Anterior cingulate cortex (tissue), 58 donors: ENCODE measurements at regions not wholly inside any gene's neighbourhood (a gene's known extent, or its start where the extent isn't known, plus 50 kb on each side); places are given as distances from the start of the nearest gene placed in this dataset.
A peak's percentile ranks its signal among the peaks of the same experiment; 100 is the strongest.

Experiments used
- DNase-seq, 58 donors: peaks; one replicate each; lab custom pipeline; 2025; lab: John Stamatoyannopoulos, UW

- DNase-seq = no peak
These were observed 348.6 kb upstream of the SLC24A2 start for GRCh38 chr9:20137425-20137824.

- no peak for DNase-seq
These were observed 346.4 kb upstream of the SLC24A2 start for GRCh38 chr9:20135119-20135697.

- DNase-seq = peak in 2 of 58 donors; percentile 3 to 5
These were observed 336.9 kb upstream of the SLC24A2 start for GRCh38 chr9:20125727-20126126.

GRCh38 chr9:20119566-20119965 lies 330.7 kb upstream of the SLC24A2 start:
- DNase-seq = no peak

- no peak for DNase-seq
These were observed 329.1 kb upstream of the SLC24A2 start for GRCh38 chr9:20117986-20118385.

GRCh38 chr9:20117482-20117881 lies 328.6 kb upstream of the SLC24A2 start:
- DNase-seq = no peak

GRCh38 chr9:20114974-20115373 lies 326.1 kb upstream of the SLC24A2 start:
- no peak for DNase-seq

- DNase-seq = no peak
These were observed 323.5 kb upstream of the SLC24A2 start for GRCh38 chr9:20112205-20112783.

- DNase-seq = no peak
These were observed 322.5 kb upstream of the SLC24A2 start for GRCh38 chr9:20111173-20111843.

- DNase-seq = no peak
These were observed 306.7 kb upstream of the SLC24A2 start for GRCh38 chr9:20095430-20096092.

- DNase-seq = no peak
These were observed 303.7 kb upstream of the SLC24A2 start for GRCh38 chr9:20092561-20092960.

- no peak for DNase-seq
These were observed 298.6 kb upstream of the SLC24A2 start for GRCh38 chr9:20087481-20087880.

- no peak for DNase-seq
These were observed 297.0 kb upstream of the SLC24A2 start for GRCh38 chr9:20085842-20086241.

- no peak for DNase-seq
These were observed 295.3 kb upstream of the SLC24A2 start for GRCh38 chr9:20084125-20084524.

GRCh38 chr9:20083390-20083789 lies 294.6 kb upstream of the SLC24A2 start:
- no peak for DNase-seq

- no peak for DNase-seq
These were observed 294.0 kb upstream of the SLC24A2 start for GRCh38 chr9:20082831-20083230.

GRCh38 chr9:20082406-20082805 lies 293.6 kb upstream of the SLC24A2 start:
- no peak for DNase-seq

GRCh38 chr9:20078246-20078645 lies 289.4 kb upstream of the SLC24A2 start:
- no peak for DNase-seq

GRCh38 chr9:20074291-20074690 lies 285.5 kb upstream of the SLC24A2 start:
- no peak for DNase-seq

- DNase-seq = no peak
These were observed 281.5 kb upstream of the SLC24A2 start for GRCh38 chr9:20070336-20070735.
